PC-3 (cell line): ENCODE measurements at regions not wholly inside any gene's neighbourhood (a gene's known extent, or its start where the extent isn't known, plus 50 kb on each side); places are given as distances from the start of the nearest gene placed in this dataset.

ENCODE experiments used
- ATAC-seq: fragments of 200-7000 bp; cut with Tn5 transposase; 2 replicates; pipeline ENCODE4 v1.9.1; 2020; ENCODE audit warnings: mild to moderate bottlenecking, moderate library complexity
- BruUV-seq: library from RNA; stranded (reverse); fragments of 400-500 nt; replicated peaks from 2 replicates; lab custom pipeline; 2021; lab: Mats Ljungman, UMichigan
- CTCF ChIA-PET: fragments of 300-600 bp; sonication (Branson Sonifier 250); formaldehyde crosslinking; loops from one replicate; lab custom pipeline; 2022; ENCODE audit warnings: antibody characterized with exemption; lab: Charles Lee
- POLR2A ChIA-PET: fragments of 300-600 bp; sonication (Branson Sonifier 250); formaldehyde crosslinking; loops from one replicate; lab custom pipeline; 2022; ENCODE audit warnings: antibody characterized with exemption; ENCODE audit not compliant: unreplicated experiment; lab: Charles Lee
- DNase-seq: peaks from one replicate; pipeline ENCODE4 v3.0.0-alpha.2; 2015
- H2AFZ ChIP-seq: fragments of 300-600 bp; sonication (generic); 2 replicates; pipeline ENCODE4 v1.6.0; 2016; ENCODE audit warnings: antibody characterized with exemption, low read length
- H3F3A ChIP-seq: fragments of 300-600 bp; sonication (generic); one replicate; pipeline ENCODE4 v1.6.0; 2017; ENCODE audit warnings: antibody characterized with exemption, low read length, control low read depth, mild to moderate bottlenecking; ENCODE audit not compliant: unreplicated experiment
- H3K27ac ChIP-seq: fragments of 300-600 bp; sonication (generic); 2 replicates; pipeline ENCODE4 v1.5.1; 2016; ENCODE audit warnings: mild to moderate bottlenecking, low read length
- H3K27me3 ChIP-seq: fragments of 300-600 bp; sonication (generic); 2 replicates; pipeline ENCODE4 v1.6.1; 2016; ENCODE audit warnings: low read length, mixed read lengths
- H3K36me3 ChIP-seq: fragments of 300-600 bp; sonication (generic); 2 replicates; pipeline ENCODE4 v1.6.1; 2016; ENCODE audit warnings: low read depth, mixed run types, low read length, mixed read lengths
- H3K4me1 ChIP-seq: fragments of 300-600 bp; sonication (generic); 2 replicates; pipeline ENCODE4 v1.5.1; 2016; ENCODE audit warnings: low read length; ENCODE audit not compliant: insufficient read depth
- H3K4me2 ChIP-seq: fragments of 300-600 bp; sonication (generic); 2 replicates; pipeline ENCODE4 v1.6.0; 2016; ENCODE audit warnings: low read length
- H3K4me3 ChIP-seq: fragments of 300-600 bp; sonication (generic); 2 replicates; pipeline ENCODE4 v1.5.1; 2016; ENCODE audit warnings: mild to moderate bottlenecking, low read length, mixed read lengths
- H3K79me2 ChIP-seq: fragments of 300-600 bp; sonication (generic); 2 replicates; pipeline ENCODE4 v1.6.1; 2017; ENCODE audit warnings: low read length, mixed read lengths
- H3K9ac ChIP-seq: fragments of 300-600 bp; sonication (generic); 2 replicates; pipeline ENCODE4 v1.6.0; 2016; ENCODE audit warnings: mild to moderate bottlenecking, low read length
- H3K9me2 ChIP-seq: fragments of 300-600 bp; sonication (generic); replicated peaks from 2 replicates; pipeline ENCODE4 v1.6.1; 2016; ENCODE audit warnings: mixed run types, low read length, mixed read lengths
- H3K9me3 ChIP-seq: fragments of 300-600 bp; sonication (generic); 2 replicates; pipeline ENCODE4 v1.6.1; 2016; ENCODE audit warnings: low read length, mixed read lengths
- H4K20me1 ChIP-seq: fragments of 300-600 bp; sonication (generic); 2 replicates; pipeline ENCODE4 v1.6.1; 2016; ENCODE audit warnings: low read length, mixed read lengths
- EZH2 ChIP-seq: fragments of 300-600 bp; sonication (generic); IDR thresholded peaks from one replicate; pipeline ENCODE4 v1.6.1; 2017; ENCODE audit warnings: antibody characterized with exemption, mild to moderate bottlenecking, low read length; ENCODE audit not compliant: unreplicated experiment
- EZH2phosphoT487 ChIP-seq: fragments of 300-600 bp; sonication (generic); IDR thresholded peaks from 2 replicates; pipeline ENCODE4 v1.6.1; 2018; ENCODE audit warnings: mild to moderate bottlenecking, antibody characterized with exemption, low read length, borderline replicate concordance
- intact Hi-C: fragments of 100-400 bp; cut with micrococcal nuclease; formaldehyde crosslinking; loops from 2 replicates; pipeline ENCODE4 v1.9.0; 2023
- TF ChIP-seq, protein P1 (sequence below): fragments of 300-600 bp; sonication (generic); conservative IDR thresholded peaks from 2 replicates; pipeline ENCODE4 v1.5.1; 2017; ENCODE audit warnings: antibody characterized with exemption, low read depth, mild to moderate bottlenecking, low read length

DNA sequence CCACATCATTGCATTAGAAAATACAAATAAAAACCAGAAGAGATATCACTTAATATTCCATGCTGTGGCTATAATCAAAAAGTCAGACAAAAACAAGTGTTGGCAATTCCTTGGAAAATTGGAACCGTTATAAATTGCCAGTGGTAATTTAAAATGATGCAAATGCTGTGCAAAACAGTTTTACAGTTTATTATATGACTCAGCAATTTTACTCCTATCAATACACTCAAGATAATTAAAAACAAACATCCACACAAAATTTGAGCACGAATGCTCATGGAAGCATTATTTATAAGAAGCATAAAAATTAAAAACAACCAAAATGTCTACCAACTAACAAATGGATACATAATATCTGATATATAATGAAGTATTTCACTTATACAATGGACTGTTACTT is 728.8 kb downstream of the CBLN2 start:
- no peaks in the 10 kb centered on the region for H3K4me1 ChIP-seq
- TF ChIP-seq EZH2phosphoT487 (no peak), EZH2 (no peak)
- TF ChIP-seq, protein P1, sequence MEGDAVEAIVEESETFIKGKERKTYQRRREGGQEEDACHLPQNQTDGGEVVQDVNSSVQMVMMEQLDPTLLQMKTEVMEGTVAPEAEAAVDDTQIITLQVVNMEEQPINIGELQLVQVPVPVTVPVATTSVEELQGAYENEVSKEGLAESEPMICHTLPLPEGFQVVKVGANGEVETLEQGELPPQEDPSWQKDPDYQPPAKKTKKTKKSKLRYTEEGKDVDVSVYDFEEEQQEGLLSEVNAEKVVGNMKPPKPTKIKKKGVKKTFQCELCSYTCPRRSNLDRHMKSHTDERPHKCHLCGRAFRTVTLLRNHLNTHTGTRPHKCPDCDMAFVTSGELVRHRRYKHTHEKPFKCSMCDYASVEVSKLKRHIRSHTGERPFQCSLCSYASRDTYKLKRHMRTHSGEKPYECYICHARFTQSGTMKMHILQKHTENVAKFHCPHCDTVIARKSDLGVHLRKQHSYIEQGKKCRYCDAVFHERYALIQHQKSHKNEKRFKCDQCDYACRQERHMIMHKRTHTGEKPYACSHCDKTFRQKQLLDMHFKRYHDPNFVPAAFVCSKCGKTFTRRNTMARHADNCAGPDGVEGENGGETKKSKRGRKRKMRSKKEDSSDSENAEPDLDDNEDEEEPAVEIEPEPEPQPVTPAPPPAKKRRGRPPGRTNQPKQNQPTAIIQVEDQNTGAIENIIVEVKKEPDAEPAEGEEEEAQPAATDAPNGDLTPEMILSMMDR = no peak
- no peak overlapping the region for H3K9ac ChIP-seq
- no peak overlapping the region for H3K4me2 ChIP-seq
- H3K4me3 ChIP-seq = no peak overlapping the region
- H3K9me2 ChIP-seq = no peaks in the 10 kb centered on the region
- no peak overlapping the region for H2AFZ ChIP-seq
- DNase-seq (no peak), ATAC-seq (no peak)
- ChIA-PET POLR2A (no interaction called here), CTCF (no interaction called here)
- H3F3A ChIP-seq = no peaks in the 10 kb centered on the region
- H3K79me2 ChIP-seq = no peaks in the 10 kb centered on the region
- BruUV-seq = no TSS peak
- H3K36me3 ChIP-seq = no peaks in the 10 kb centered on the region
- no peaks in the 10 kb centered on the region for H3K27me3 ChIP-seq
- H4K20me1 ChIP-seq = no peaks in the 10 kb centered on the region
- intact Hi-C loops = no loop called here
- H3K27ac ChIP-seq = no peak overlapping the region
- H3K9me3 ChIP-seq = no peaks in the 10 kb centered on the region

DNA sequence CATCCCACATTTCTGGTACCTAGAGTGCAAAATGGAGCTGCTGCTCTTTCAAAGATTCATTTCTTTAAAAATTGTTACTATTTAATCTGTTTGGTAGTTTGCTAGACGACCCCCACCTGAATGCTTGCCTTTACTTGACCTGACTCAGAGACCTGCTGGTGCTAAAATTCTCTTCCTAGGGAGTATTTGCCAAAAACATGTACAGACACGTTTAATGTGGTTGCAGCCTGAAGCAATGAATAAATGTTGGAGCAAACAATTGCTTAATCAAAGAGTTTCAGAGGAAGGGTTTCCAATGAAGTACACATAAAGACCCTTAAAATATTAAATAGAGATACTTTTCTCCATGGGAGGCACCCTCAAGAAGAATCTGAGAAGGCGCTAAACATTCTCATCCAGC is 734.4 kb downstream of the CBLN2 start:
- ChIA-PET POLR2A (no interaction called here), CTCF (no interaction called here)
- Histone ChIP-seq H4K20me1 (no peaks in the 10 kb centered on the region), H3K9ac (no peak overlapping the region), H3K4me3 (no peak overlapping the region), H2AFZ (no peak overlapping the region), H3K27ac (no peak overlapping the region), H3K4me2 (no peak overlapping the region), H3K79me2 (no peaks in the 10 kb centered on the region), H3K4me1 (peaks cover 21% of the 10 kb centered on the region), H3F3A (no peaks in the 10 kb centered on the region), H3K9me2 (no peaks in the 10 kb centered on the region), H3K9me3 (no peaks in the 10 kb centered on the region), H3K36me3 (no peaks in the 10 kb centered on the region), H3K27me3 (no peaks in the 10 kb centered on the region)
- intact Hi-C loops = loop anchor here (5.0 kb wide), 1 partner anchor 298 kb away; no protein-coding TSS in a partner anchor
- no TSS peak for BruUV-seq
- ATAC-seq (no peak), DNase-seq (no peak)
- TF ChIP-seq, protein P1 = no peak
- TF ChIP-seq EZH2 (no peak), EZH2phosphoT487 (no peak)

DNA sequence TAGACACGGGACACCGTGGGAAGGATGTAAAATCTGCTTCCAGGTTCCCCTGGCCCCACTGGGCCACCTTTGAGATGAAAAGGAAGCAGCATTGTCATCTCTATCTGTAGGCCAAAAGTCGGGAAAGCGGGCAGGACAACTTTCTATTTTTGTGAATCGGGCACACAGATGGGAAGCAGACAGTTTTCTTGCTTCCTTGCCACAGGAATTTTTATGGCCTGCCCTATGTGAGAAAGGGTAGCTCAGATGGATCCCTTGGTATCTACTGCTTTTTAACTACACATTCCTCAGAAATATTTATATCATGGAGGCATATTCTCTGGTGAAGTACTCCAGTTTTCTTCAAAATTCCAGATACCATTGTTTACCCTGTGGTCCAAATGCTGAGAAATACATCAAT is 735.5 kb downstream of the CBLN2 start:
- CTCF ChIA-PET = no interaction called here
- no TSS peak for BruUV-seq
- H3K36me3 ChIP-seq = no peaks in the 10 kb centered on the region
- no peaks in the 10 kb centered on the region for H3K9me2 ChIP-seq
- peak overlapping the region; percentile 33 for H3K4me2 ChIP-seq
- H4K20me1 ChIP-seq = no peaks in the 10 kb centered on the region
- DNase-seq = peak; percentile 74
- TF ChIP-seq EZH2phosphoT487 (no peak), EZH2 (no peak)
- TF ChIP-seq, protein P1 = no peak
- H3K27me3 ChIP-seq = no peaks in the 10 kb centered on the region
- H3K4me3 ChIP-seq = no peak overlapping the region
- no peaks in the 10 kb centered on the region for H3K79me2 ChIP-seq
- peaks cover 21% of the 10 kb centered on the region for H3K4me1 ChIP-seq
- intact Hi-C loops = loop anchor here (1.0 to 5.0 kb wide), 2 partner anchors 23 to 299 kb away; no protein-coding TSS in a partner anchor
- ATAC-seq = peak; percentile 96
- peak overlapping the region; percentile 44 for H3K27ac ChIP-seq
- H3K9me3 ChIP-seq = no peaks in the 10 kb centered on the region
- no peaks in the 10 kb centered on the region for H3F3A ChIP-seq
- POLR2A ChIA-PET = no interaction called here
- H2AFZ ChIP-seq = no peak overlapping the region
- no peak overlapping the region for H3K9ac ChIP-seq
